KOPT-K1 (cell line): ENCODE measurements at regions not wholly inside any gene's neighbourhood (a gene's known extent, or its start where the extent isn't known, plus 50 kb on each side); places are given as distances from the start of the nearest gene placed in this dataset.
"Not testable (repeated sequence)": the region's sequence is repeated elsewhere in the genome, so short reads cannot be mapped to it uniquely, and the experiment has no call there.

Experiments used
- H3K27ac ChIP-seq: fragments of 200-600 bp; sonication (generic); 2 replicates; pipeline ENCODE4 v1.5.1; 2016; ENCODE audit warnings: antibody characterized with exemption, mild to moderate bottlenecking, low read depth, low read length; ENCODE audit not compliant: poor library complexity, severe bottlenecking
- H3K36me3 ChIP-seq: fragments of 200-600 bp; sonication (generic); 2 replicates; pipeline ENCODE4 v1.5.1; 2017; ENCODE audit warnings: antibody characterized with exemption, mild to moderate bottlenecking, low read length, moderate library complexity; ENCODE audit not compliant: insufficient read depth
- H3K9me3 ChIP-seq: fragments of 200-600 bp; sonication (generic); 2 replicates; pipeline ENCODE4 v1.5.1; 2017; ENCODE audit warnings: antibody characterized with exemption, low read length, mild to moderate bottlenecking; ENCODE audit not compliant: insufficient read depth, poor library complexity, severe bottlenecking

GRCh38 chrY:12403916-12404315 lies 297.1 kb upstream of the USP9Y start:
- H3K9me3 ChIP-seq = no peaks in the 10 kb centered on the region
- H3K27ac ChIP-seq = no peak overlapping the region
- no peaks in the 10 kb centered on the region for H3K36me3 ChIP-seq

- Histone ChIP-seq H3K9me3 (no peaks in the 10 kb centered on the region), H3K27ac (no peak overlapping the region), H3K36me3 (no peaks in the 10 kb centered on the region)
Observed at GRCh38 chrY:12408236-12408635, 292.8 kb upstream of the USP9Y start.

GRCh38 chrY:12410696-12411095 lies 290.3 kb upstream of the USP9Y start:
- no peaks in the 10 kb centered on the region for H3K36me3 ChIP-seq
- H3K27ac ChIP-seq = no peak overlapping the region

GRCh38 chrY:12421072-12421787 lies 279.8 kb upstream of the USP9Y start:
- Histone ChIP-seq H3K36me3 (no peaks in the 10 kb centered on the region), H3K27ac (no peak overlapping the region), H3K9me3 (no peaks in the 10 kb centered on the region)

More at GRCh38 chrY:12410696-12411095, 290.3 kb upstream of the USP9Y start:
- no peaks in the 10 kb centered on the region for H3K9me3 ChIP-seq

GRCh38 chrY:12421788-12422124 lies 279.3 kb upstream of the USP9Y start:
- Histone ChIP-seq H3K27ac (no peak overlapping the region), H3K36me3 (no peaks in the 10 kb centered on the region), H3K9me3 (no peaks in the 10 kb centered on the region)

- H3K27ac ChIP-seq = no peak overlapping the region
- no peaks in the 10 kb centered on the region for H3K36me3 ChIP-seq
- H3K9me3 ChIP-seq = no peaks in the 10 kb centered on the region
Observed at GRCh38 chrY:12422536-12422935, 278.5 kb upstream of the USP9Y start.

- no peaks in the 10 kb centered on the region for H3K9me3 ChIP-seq
- no peaks in the 10 kb centered on the region for H3K36me3 ChIP-seq
- H3K27ac ChIP-seq = no peak overlapping the region
Observed at GRCh38 chrY:12423416-12424252, 277.4 kb upstream of the USP9Y start.

GRCh38 chrY:12425506-12425905 lies 275.5 kb upstream of the USP9Y start:
- no peak overlapping the region for H3K27ac ChIP-seq
- no peaks in the 10 kb centered on the region for H3K9me3 ChIP-seq
- no peaks in the 10 kb centered on the region for H3K36me3 ChIP-seq

- H3K9me3 ChIP-seq = no peaks in the 10 kb centered on the region
- no peak overlapping the region for H3K27ac ChIP-seq
- no peaks in the 10 kb centered on the region for H3K36me3 ChIP-seq
Observed at GRCh38 chrY:12427361-12427760, 273.7 kb upstream of the USP9Y start.

- H3K27ac ChIP-seq = no peak overlapping the region
- no peaks in the 10 kb centered on the region for H3K36me3 ChIP-seq
- H3K9me3 ChIP-seq = no peaks in the 10 kb centered on the region
Observed at GRCh38 chrY:12431546-12431945, 269.5 kb upstream of the USP9Y start.

GRCh38 chrY:12438823-12439222 lies 262.2 kb upstream of the USP9Y start:
- not testable (repeated sequence) for H3K36me3 ChIP-seq, H3K9me3 ChIP-seq, H3K27ac ChIP-seq

GRCh38 chrY:12444200-12444599 lies 256.8 kb upstream of the USP9Y start:
- no peaks in the 10 kb centered on the region for H3K36me3 ChIP-seq
- no peak overlapping the region for H3K27ac ChIP-seq
- no peaks in the 10 kb centered on the region for H3K9me3 ChIP-seq

- H3K36me3 ChIP-seq, H3K27ac ChIP-seq, H3K9me3 ChIP-seq: not testable (repeated sequence)
Observed at GRCh38 chrY:12446486-12447265, 254.4 kb upstream of the USP9Y start.

- not testable (repeated sequence) for H3K36me3 ChIP-seq, H3K27ac ChIP-seq, H3K9me3 ChIP-seq
Observed at GRCh38 chrY:12448561-12448960, 252.5 kb upstream of the USP9Y start.

- H3K27ac ChIP-seq, H3K36me3 ChIP-seq, H3K9me3 ChIP-seq: not testable (repeated sequence)
Observed at GRCh38 chrY:12453318-12453717, 247.7 kb upstream of the USP9Y start.
